GM20000 (cell line): ENCODE measurements at regions not wholly inside any gene's neighbourhood (a gene's known extent, or its start where the extent isn't known, plus 50 kb on each side); places are given as distances from the start of the nearest gene placed in this dataset.
"Not testable (repeated sequence)": the region's sequence is repeated elsewhere in the genome, so short reads cannot be mapped to it uniquely, and the experiment has no call there.

Experiments used
- DNase-seq: peaks from one replicate; pipeline ENCODE4 v3.0.0; 2012; ENCODE audit warnings: low spot score
- TF ChIP-seq, protein P1 (sequence below): IDR thresholded peaks from 2 replicates; pipeline ENCODE4 v1.5.1; 2012; ENCODE audit warnings: mild to moderate bottlenecking, control low read depth; ENCODE audit errors: extremely low read depth, missing control alignments

DNA sequence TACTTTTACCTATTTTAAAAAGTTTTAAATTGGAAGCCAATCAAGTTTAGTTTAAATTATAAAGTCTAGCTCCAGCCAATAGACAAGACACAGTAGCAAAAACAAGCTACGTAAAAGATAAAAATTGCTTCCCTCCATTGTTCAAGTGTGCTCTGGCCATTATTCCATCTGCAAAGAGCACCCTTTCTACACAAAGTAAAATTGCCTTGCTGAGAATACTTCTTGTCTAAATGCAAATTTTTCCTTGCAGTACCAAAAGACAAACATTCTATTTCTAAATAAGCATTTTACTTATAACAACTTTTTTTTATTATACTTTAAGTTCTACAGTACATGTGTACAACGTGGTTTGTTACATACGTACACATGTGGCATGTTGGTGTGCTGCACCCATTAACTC lies 75.9 kb upstream of the ZNF746 start:
- no peak for DNase-seq
- TF ChIP-seq, protein P1, sequence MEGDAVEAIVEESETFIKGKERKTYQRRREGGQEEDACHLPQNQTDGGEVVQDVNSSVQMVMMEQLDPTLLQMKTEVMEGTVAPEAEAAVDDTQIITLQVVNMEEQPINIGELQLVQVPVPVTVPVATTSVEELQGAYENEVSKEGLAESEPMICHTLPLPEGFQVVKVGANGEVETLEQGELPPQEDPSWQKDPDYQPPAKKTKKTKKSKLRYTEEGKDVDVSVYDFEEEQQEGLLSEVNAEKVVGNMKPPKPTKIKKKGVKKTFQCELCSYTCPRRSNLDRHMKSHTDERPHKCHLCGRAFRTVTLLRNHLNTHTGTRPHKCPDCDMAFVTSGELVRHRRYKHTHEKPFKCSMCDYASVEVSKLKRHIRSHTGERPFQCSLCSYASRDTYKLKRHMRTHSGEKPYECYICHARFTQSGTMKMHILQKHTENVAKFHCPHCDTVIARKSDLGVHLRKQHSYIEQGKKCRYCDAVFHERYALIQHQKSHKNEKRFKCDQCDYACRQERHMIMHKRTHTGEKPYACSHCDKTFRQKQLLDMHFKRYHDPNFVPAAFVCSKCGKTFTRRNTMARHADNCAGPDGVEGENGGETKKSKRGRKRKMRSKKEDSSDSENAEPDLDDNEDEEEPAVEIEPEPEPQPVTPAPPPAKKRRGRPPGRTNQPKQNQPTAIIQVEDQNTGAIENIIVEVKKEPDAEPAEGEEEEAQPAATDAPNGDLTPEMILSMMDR, result no peak

DNA sequence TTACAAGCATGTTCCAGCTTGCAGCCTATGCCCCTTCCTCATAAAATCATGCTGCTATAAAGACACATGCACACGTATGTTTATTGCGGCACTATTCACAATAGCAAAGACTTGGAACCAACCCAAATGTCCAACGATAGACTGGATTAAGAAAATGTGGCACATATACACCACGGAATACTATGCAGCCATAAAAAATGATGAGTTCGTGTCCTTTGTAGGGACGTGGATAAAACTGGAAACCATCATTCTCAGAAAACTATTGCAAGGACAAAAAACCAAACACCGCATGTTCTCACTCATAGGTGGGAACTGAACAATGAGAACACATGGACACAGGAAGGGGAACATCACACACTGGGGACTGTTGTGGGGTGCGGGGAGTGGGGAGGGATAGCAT lies 75.3 kb upstream of the ZNF746 start:
- not testable (repeated sequence) for DNase-seq

DNA sequence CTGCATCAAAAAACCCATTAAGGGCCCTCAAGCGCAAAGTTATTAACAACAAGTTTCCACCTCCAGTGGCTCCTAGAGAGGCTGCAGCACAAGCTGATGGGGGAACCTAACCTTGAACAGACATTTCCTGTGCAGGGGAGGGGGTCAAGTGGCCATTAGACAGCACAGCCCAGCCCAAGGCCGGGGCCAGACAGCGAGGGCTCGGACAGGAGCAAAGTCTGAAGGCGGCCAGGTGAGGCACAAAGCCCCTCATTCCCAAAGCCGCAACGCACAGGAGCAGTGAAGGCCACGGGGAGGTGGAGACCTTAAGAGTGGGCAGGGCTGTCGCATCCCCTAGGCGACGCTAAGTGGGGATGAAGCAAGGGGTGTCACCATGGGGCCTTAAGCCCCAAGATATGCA lies 73.2 kb upstream of the ZNF746 start:
- TF ChIP-seq, protein P1, result no peak
- no peak for DNase-seq

DNA sequence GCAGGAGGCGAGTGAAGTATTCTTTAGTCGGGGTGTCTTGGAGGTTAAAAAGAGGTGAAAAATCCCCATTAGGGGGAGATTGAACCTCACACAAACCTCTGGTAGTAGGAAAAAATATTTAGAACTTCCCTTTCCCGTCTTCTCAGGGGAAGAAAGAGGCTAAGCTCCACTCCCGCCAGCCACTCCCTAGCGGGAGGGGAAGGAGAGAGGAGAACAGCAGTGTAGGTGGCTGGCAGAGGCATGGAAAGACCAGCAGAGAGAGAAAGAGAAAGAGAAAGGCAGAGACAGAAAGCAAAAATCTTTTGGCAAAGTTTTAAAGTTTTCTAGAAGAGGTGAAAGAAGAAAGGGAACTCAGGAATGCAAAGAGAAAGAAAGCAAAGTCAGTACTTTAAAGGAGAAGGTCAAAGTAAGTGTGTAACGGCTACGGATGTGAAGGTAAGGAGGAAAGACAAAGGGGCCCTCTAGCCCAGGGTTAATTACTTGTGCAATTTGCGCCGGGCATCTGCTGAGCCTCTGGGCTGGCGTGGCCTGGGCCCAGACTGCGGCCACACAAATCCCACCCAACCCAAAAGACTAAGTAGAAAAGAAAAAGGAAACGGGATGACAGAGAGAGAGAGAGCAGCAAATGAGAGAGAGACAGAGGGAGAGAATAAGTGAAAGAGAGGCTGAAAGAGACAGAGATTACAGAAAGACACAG lies 72.3 kb upstream of the ZNF746 start:
- DNase-seq, result no peak
- TF ChIP-seq, protein P1, result no peak

DNA sequence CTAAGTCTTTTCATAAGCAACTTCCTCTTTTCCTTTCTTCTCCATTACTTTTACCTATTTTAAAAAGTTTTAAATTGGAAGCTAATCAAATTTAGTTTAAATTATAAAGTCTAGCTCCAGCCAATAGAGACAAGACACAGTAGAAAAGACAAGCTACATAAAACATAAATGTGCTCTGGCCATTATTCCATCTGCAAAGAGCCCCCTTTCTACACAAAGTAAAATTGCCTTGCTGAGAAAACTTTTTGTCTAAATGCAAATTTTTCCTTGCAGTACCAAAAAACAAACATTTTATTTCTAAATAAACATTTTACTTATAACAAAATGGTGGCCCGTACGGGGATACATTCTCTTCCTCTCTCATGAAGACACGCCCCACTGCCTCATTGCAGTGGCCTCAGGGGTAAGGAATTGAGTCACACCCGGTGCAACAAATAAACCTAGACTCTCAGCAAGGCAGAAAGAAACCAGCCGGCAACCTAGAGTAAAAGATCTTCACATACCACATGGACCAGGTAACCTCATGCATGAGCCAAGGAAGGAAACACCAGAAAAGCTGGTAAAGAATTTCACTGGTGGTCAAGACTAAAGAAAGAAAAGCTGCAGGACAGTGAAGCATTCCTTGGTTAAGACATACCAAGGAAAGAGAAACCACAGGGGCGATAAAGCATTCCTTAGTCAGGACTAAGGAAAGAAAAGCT lies 71.6 kb upstream of the ZNF746 start:
- no peak for DNase-seq
- TF ChIP-seq, protein P1, result no peak

DNA sequence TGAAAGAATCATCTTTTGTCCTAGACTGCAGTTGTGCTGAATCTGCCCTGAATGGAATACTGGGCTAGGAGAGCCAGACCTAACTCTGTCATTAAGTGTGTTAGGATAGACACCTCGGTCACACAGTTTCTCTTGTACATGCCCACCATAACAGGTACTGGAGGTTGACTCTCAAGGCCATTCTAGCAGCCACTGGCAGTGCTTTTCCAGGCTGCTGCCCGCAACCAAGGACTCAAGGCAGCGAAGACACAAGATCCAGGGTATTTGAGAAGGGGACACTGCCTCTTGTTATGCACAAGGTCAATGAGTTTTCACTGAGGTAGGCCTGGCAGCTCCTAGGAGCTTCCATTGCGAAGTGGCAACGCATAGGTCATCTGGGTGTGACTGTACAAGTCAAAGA lies 70.6 kb upstream of the ZNF746 start:
- no peak for DNase-seq
- TF ChIP-seq, protein P1, result no peak

DNA sequence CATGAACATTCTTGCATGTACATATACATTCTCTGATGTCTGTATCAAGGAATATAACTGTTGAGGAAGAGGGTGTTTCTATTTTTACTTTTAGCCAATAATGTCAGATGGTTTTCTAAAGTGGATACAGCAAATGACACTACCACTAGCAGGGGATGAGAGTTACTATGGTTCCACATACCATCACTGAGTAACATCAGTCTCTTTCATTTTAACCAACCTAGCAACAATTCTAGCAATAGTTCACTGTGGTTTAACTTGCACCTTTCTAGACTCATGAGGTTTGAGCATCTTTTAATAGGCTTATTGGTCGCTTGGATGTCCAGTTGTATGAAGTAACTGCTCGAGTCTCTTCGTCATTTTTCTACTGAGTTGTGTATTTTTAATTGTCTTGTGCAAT lies 68.5 kb upstream of the ZNF746 start:
- TF ChIP-seq, protein P1, result no peak
- no peak for DNase-seq

DNA sequence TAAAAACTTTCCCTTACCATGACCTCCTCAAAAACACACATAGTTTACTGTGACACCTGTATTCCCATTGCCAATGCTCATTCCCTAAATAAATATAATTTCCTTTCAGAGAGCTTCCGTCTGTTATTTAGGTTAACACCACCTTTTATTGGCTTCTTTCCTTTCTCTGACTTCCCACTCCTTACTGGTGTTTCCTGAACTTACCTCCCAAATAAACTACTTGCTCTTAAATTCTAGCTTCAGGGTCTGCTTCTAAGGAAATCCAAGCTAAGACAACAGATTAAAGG lies 67.4 kb upstream of the ZNF746 start:
- DNase-seq, result no peak
- TF ChIP-seq, protein P1, result no peak
